Adrenal gland (tissue), 5 donors: ENCODE measurements at regions not wholly inside any gene's neighbourhood (a gene's known extent, or its start where the extent isn't known, plus 50 kb on each side); places are given as distances from the start of the nearest gene placed in this dataset.

Experiments
- POLR2A ChIP-seq, 2 donors: fragments of 450-650 bp; IDR thresholded peaks; one replicate each; pipeline ENCODE4 v1.6.1; 2017; ENCODE audit warnings: antibody characterized with exemption in 2 of 2, mild to moderate bottlenecking in 2 of 2, moderate library complexity in 1 of 2
- TF ChIP-seq, protein P1 (sequence below), 6 experiments: fragments of 450-650 bp in 4 of 6; fragments of 200-600 bp in 2 of 6; sonication (generic) in 1 of 6; IDR thresholded peaks; 1 replicate in 5 of 6; 2 replicates in 1 of 6; pipeline versions ENCODE4 v1.5.1 to v1.8.0; 2016 to 2021; ENCODE audit warnings: antibody characterized with exemption in 6 of 6, mild to moderate bottlenecking in 2 of 6, moderate library complexity in 1 of 6
- donor health status: DM: no; HTN: no; CAD: no.

DNA sequence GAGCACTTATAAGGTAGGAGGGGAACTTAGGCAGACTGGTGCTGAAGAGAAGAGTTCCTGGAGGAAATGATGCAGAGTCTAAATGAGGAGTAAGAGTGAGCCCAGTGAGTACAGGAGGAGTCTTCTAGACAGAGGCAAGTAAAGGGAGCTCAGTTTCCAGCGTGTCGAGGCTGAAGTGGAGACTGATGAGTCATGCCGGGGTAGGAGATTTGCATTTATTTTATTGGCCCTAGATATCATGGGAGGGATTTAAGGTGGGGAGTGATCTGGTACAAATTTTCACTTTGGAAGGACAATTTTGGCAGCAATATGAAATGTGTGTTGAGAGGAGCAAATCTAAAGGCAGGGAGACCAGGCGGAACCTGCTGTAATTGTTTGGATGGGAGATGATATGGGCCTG lies 157.5 kb downstream of the TTC8 start:
- TF ChIP-seq, protein P1, sequence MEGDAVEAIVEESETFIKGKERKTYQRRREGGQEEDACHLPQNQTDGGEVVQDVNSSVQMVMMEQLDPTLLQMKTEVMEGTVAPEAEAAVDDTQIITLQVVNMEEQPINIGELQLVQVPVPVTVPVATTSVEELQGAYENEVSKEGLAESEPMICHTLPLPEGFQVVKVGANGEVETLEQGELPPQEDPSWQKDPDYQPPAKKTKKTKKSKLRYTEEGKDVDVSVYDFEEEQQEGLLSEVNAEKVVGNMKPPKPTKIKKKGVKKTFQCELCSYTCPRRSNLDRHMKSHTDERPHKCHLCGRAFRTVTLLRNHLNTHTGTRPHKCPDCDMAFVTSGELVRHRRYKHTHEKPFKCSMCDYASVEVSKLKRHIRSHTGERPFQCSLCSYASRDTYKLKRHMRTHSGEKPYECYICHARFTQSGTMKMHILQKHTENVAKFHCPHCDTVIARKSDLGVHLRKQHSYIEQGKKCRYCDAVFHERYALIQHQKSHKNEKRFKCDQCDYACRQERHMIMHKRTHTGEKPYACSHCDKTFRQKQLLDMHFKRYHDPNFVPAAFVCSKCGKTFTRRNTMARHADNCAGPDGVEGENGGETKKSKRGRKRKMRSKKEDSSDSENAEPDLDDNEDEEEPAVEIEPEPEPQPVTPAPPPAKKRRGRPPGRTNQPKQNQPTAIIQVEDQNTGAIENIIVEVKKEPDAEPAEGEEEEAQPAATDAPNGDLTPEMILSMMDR (IDR thresholded peaks at IDR 0.05), result no peak
- no peak for TF ChIP-seq POLR2A (IDR thresholded peaks at IDR 0.05)
